Tibial nerve (tissue), 4 donors: ENCODE measurements at regions not wholly inside any gene's neighbourhood (a gene's known extent, or its start where the extent isn't known, plus 50 kb on each side); places are given as distances from the start of the nearest gene placed in this dataset.

Source experiments
- DNase-seq, 2 donors: peaks; one replicate each; pipeline ENCODE4 v3.0.0-alpha.2; 2019; ENCODE audit warnings: low spot score in 2 of 2
- H3K27ac ChIP-seq, 4 donors: fragments of 200-600 bp; sonication (generic) in 3 of 4; one replicate each; pipeline ENCODE4 v1.5.1; 2017 to 2019; ENCODE audit warnings: mild to moderate bottlenecking in 1 of 4
- H3K27me3 ChIP-seq, 2 donors: fragments of 200-600 bp; sonication (generic) in 1 of 2; one replicate each; pipeline versions ENCODE4 v1.5.1 to v1.6.0; 2017 to 2019
- H3K36me3 ChIP-seq, 3 donors: fragments of 200-600 bp; sonication (generic); one replicate each; pipeline ENCODE4 v1.5.1; 2018 to 2019
- H3K4me1 ChIP-seq, 4 donors: fragments of 200-600 bp; sonication (generic) in 3 of 4; one replicate each; pipeline ENCODE4 v1.5.1; 2017 to 2019
- H3K4me3 ChIP-seq, 4 donors: fragments of 200-600 bp; sonication (generic) in 3 of 4; one replicate each; pipeline ENCODE4 v1.5.1; 2017 to 2019; ENCODE audit warnings: mild to moderate bottlenecking in 1 of 4, moderate library complexity in 1 of 4
- H3K9me3 ChIP-seq, 4 donors: fragments of 200-600 bp; sonication (generic) in 3 of 4; one replicate each; pipeline ENCODE4 v1.5.1; 2017 to 2019
- CTCF ChIP-seq, 5 experiments: fragments of 200-600 bp in 3 of 5; fragments of 450-650 bp in 2 of 5; sonication (generic) in 3 of 5; IDR thresholded peaks; one replicate each; pipeline ENCODE4 v1.5.1; 2016 to 2019; ENCODE audit warnings: antibody characterized with exemption in 5 of 5, mild to moderate bottlenecking in 3 of 5, moderate library complexity in 2 of 5
- EP300 ChIP-seq, 2 donors: sonication (generic); formaldehyde crosslinking; IDR thresholded peaks; one replicate each; pipeline ENCODE4 v1.6.1; 2017; ENCODE audit warnings: antibody characterized with exemption in 2 of 2, mild to moderate bottlenecking in 1 of 2
- POLR2A ChIP-seq, 2 donors: fragments of 450-650 bp; IDR thresholded peaks; one replicate each; pipeline ENCODE4 v1.6.1; 2017; ENCODE audit warnings: antibody characterized with exemption in 2 of 2, mild to moderate bottlenecking in 2 of 2, moderate library complexity in 2 of 2
- WGBS, 2 donors: methylation state at CpG; one replicate each; pipeline ENCODE4 v1.1.5; 2018; 5-methylcytosine and 5-hydroxymethylcytosine counted together

GRCh38 chr3:102664126-102664525 is 229.3 kb downstream of the ZPLD1 start:
- DNase-seq = no peak
- Histone ChIP-seq H3K27ac (no peak overlapping the region), H3K36me3 (no peaks in the 10 kb centered on the region), H3K9me3 (no peaks in the 10 kb centered on the region), H3K4me3 (no peak overlapping the region), H3K4me1 (no peaks in the 10 kb centered on the region), H3K27me3 (no peaks in the 10 kb centered on the region)
- TF ChIP-seq EP300 (IDR thresholded peaks at IDR 0.05) (no peak), POLR2A (IDR thresholded peaks at IDR 0.05) (no peak), CTCF (IDR thresholded peaks at IDR 0.05) (no peak)
- WGBS, 2 donors = 91 to 94% methylated on average over 6 of the region's 6 CpGs

GRCh38 chr3:102665183-102665582 is 230.4 kb downstream of the ZPLD1 start:
- 71 to 85% methylated on average over 4 of the region's 4 CpGs for WGBS, 2 donors
- H3K36me3 ChIP-seq = no peaks in the 10 kb centered on the region
- no peaks in the 10 kb centered on the region for H3K27me3 ChIP-seq
- no peak for TF ChIP-seq CTCF (IDR thresholded peaks at IDR 0.05)
- no peak for TF ChIP-seq EP300 (IDR thresholded peaks at IDR 0.05)
- no peak for TF ChIP-seq POLR2A (IDR thresholded peaks at IDR 0.05)
- H3K4me3 ChIP-seq = no peak overlapping the region
- H3K4me1 ChIP-seq = no peaks in the 10 kb centered on the region
- H3K27ac ChIP-seq = no peak overlapping the region
- H3K9me3 ChIP-seq = no peaks in the 10 kb centered on the region
- no peak for DNase-seq

GRCh38 chr3:102668247-102668646 is 233.4 kb downstream of the ZPLD1 start:
- no peaks in the 10 kb centered on the region for H3K9me3 ChIP-seq
- WGBS, 2 donors = 63 to 66% methylated on average over 4 of the region's 4 CpGs
- H3K4me3 ChIP-seq = no peak overlapping the region
- no peak for DNase-seq
- no peaks in the 10 kb centered on the region for H3K36me3 ChIP-seq
- no peak for TF ChIP-seq CTCF (IDR thresholded peaks at IDR 0.05)
- TF ChIP-seq POLR2A (IDR thresholded peaks at IDR 0.05) = no peak
- no peak for TF ChIP-seq EP300 (IDR thresholded peaks at IDR 0.05)
- H3K27ac ChIP-seq = no peak overlapping the region
- no peaks in the 10 kb centered on the region for H3K27me3 ChIP-seq
- no peaks in the 10 kb centered on the region for H3K4me1 ChIP-seq

- H3K27me3 ChIP-seq = no peaks in the 10 kb centered on the region
- H3K4me3 ChIP-seq = no peak overlapping the region
- H3K27ac ChIP-seq = no peak overlapping the region
- no peak for DNase-seq
- TF ChIP-seq CTCF (IDR thresholded peaks at IDR 0.05) (no peak), EP300 (IDR thresholded peaks at IDR 0.05) (no peak), POLR2A (IDR thresholded peaks at IDR 0.05) (no peak)
- H3K4me1 ChIP-seq = peaks cover 0 to 5% (median 0%) of the 10 kb centered on the region in 4 donors
- H3K36me3 ChIP-seq = no peaks in the 10 kb centered on the region
- WGBS, 2 donors = 64% methylated on average over 2 of the region's 2 CpGs
- no peaks in the 10 kb centered on the region for H3K9me3 ChIP-seq
Observed at GRCh38 chr3:102670986-102671385, 236.2 kb downstream of the ZPLD1 start.

GRCh38 chr3:102672305-102672704 is 237.5 kb downstream of the ZPLD1 start:
- Histone ChIP-seq H3K27ac (no peak overlapping the region), H3K4me1 (peaks cover 0 to 5% (median 0%) of the 10 kb centered on the region in 4 donors), H3K36me3 (no peaks in the 10 kb centered on the region), H3K4me3 (no peak overlapping the region), H3K27me3 (no peaks in the 10 kb centered on the region), H3K9me3 (no peaks in the 10 kb centered on the region)
- TF ChIP-seq POLR2A (IDR thresholded peaks at IDR 0.05) = no peak
- no peak for TF ChIP-seq EP300 (IDR thresholded peaks at IDR 0.05)
- no peak for TF ChIP-seq CTCF (IDR thresholded peaks at IDR 0.05)
- 80 to 82% methylated on average over 1 of the region's 1 CpG for WGBS, 2 donors
- no peak for DNase-seq
